HCT116 (cell line): ENCODE measurements at regions not wholly inside any gene's neighbourhood (a gene's known extent, or its start where the extent isn't known, plus 50 kb on each side); places are given as distances from the start of the nearest gene placed in this dataset.

Source experiments
- CBX3 ChIP-seq: IDR thresholded peaks from 2 replicates; pipeline ENCODE4 v1.6.1; 2012; ENCODE audit warnings: low read depth
- CTCF ChIP-seq, 3 experiments: fragments of 200-600 bp in 1 of 3; sonication (generic) in 1 of 3; IDR thresholded peaks in 2 of 3; conservative IDR thresholded peaks in 1 of 3; 2 replicates each; pipeline ENCODE4 v1.5.1; 2012 to 2017; ENCODE audit warnings: low read depth in 2 of 3, low read length in 2 of 3, antibody characterized with exemption in 1 of 3, borderline replicate concordance in 1 of 3, control low read depth in 1 of 3, mild to moderate bottlenecking in 1 of 3, mixed read lengths in 1 of 3, mixed run types in 1 of 3, moderate library complexity in 1 of 3; ENCODE audit not compliant: insufficient read depth in 1 of 3
- POLR2A ChIP-seq: IDR thresholded peaks from 2 replicates; pipeline ENCODE4 v1.7.0; 2011; ENCODE audit warnings: borderline replicate concordance; ENCODE audit not compliant: insufficient read depth, insufficient read length; ENCODE audit errors: extremely low read depth
- TCF7L2 ChIP-seq: IDR thresholded peaks from 2 replicates; pipeline ENCODE4 v1.7.0; 2011; ENCODE audit warnings: borderline replicate concordance, inconsistent platforms; ENCODE audit not compliant: insufficient read depth, insufficient read length; ENCODE audit errors: extremely low read depth

GRCh38 chr1:83813576-83813975 lies 185.4 kb downstream of the TTLL7 start:
- TF ChIP-seq CBX3: no peak
- TF ChIP-seq POLR2A: no peak
- no peak for TF ChIP-seq TCF7L2
- TF ChIP-seq CTCF (IDR thresholded peaks at IDR 0.05 in 2 of 3, conservative IDR thresholded peaks at IDR 0.05 in 1 of 3; ENCODE audit: borderline replicate concordance in 1 of 3, insufficient read depth in 1 of 3, low read depth in 2 of 3, low read length in 2 of 3): no peak
